ENCODE measurements at regions not wholly inside any gene's neighbourhood (a gene's known extent, or its start where the extent isn't known, plus 50 kb on each side); places are given as distances from the start of the nearest gene placed in this dataset.

DNA sequence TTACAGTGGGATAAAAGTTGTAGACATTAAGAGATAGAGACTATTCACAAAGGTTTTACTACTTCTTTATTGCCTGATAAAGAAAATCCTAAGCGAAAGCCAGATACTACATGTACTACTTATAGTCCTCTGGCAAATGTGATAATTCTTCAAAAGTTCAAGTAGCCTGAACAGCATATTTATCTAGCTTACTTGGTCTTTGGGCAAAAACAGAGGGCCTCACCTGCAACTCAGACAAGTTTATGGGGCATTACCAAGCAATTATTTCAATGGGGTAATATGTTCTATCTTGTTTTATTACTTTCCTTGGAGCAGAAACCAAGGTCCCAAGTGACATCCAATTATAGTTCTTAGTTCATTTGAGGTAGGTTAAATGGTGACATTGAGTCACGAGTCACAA, 390.1 kb upstream of the ARHGEF26 start:
- TF ChIP-seq, protein P1, sequence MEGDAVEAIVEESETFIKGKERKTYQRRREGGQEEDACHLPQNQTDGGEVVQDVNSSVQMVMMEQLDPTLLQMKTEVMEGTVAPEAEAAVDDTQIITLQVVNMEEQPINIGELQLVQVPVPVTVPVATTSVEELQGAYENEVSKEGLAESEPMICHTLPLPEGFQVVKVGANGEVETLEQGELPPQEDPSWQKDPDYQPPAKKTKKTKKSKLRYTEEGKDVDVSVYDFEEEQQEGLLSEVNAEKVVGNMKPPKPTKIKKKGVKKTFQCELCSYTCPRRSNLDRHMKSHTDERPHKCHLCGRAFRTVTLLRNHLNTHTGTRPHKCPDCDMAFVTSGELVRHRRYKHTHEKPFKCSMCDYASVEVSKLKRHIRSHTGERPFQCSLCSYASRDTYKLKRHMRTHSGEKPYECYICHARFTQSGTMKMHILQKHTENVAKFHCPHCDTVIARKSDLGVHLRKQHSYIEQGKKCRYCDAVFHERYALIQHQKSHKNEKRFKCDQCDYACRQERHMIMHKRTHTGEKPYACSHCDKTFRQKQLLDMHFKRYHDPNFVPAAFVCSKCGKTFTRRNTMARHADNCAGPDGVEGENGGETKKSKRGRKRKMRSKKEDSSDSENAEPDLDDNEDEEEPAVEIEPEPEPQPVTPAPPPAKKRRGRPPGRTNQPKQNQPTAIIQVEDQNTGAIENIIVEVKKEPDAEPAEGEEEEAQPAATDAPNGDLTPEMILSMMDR (conservative IDR thresholded peaks at IDR 0.05 in 1 of 2, IDR thresholded peaks at IDR 0.05 in 1 of 2; ENCODE audit: low read depth in 1 of 2, low read length in 2 of 2), result no peak
- TF ChIP-seq EZH2 (IDR thresholded peaks at IDR 0.05; ENCODE audit: low read length, missing control alignments), result no peak

All from fibroblast of lung (primary cell).